Hepatic stellate cell (primary cell): ENCODE measurements at regions not wholly inside any gene's neighbourhood (a gene's known extent, or its start where the extent isn't known, plus 50 kb on each side); places are given as distances from the start of the nearest gene placed in this dataset.
"Not testable (repeated sequence)": the region's sequence is repeated elsewhere in the genome, so short reads cannot be mapped to it uniquely, and the experiment has no call there.

Source experiments
- DNase-seq: peaks from one replicate; pipeline ENCODE4 v3.0.0; 2011; ENCODE audit warnings: low spot score

DNA sequence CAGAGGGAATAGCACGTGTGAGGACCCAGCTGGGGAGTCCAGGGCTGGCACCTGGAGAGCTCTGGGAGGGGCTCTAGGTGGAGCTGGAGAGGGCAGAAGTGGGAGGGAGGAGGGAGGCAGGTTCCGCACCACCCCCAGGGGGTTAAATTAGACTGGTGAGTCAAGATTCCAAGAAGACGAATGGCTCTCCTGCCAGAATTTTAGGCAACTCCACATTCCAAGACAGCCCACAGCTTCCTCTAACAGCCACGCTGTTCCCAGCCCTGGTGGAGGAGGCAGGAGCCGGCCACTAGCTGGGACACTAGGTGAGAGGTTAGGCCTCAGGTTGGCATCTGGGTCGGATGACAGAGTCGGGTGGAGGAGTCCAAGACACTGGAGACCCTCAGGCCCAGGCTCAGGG lies 60.2 kb downstream of the TFAP2C start:
- peak; percentile 36 for DNase-seq

DNA sequence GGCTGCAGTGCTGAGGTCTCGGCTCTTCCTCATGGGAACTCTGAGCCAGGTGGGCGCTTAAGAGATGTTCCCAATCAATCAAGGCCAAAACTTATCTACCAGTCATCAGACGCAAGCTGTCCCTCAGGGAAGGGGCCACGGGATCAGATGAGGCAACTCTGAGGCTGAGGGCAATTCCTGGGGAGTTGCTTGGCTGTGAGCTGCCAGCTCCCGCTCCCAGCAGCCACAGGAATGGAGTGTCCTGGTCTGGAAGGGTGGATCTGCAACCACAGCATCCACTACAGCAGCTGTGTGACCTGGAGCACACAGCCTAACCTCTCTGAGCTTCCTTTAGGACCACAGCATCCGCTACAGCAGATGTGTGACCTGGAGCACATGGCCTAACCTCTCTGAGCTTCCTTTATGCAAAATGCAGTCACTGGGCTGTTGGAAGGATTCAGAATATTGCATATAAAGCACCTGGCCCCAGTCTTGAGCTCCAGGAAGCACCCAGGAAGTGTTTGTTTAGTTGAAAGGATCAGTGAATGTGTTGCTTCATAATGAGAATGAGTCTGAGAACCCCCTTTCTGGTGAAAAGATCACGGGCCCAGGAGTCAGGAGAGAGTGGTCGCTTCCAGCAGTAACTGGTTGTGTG lies 60.9 kb downstream of the TFAP2C start:
- no peak for DNase-seq

DNA sequence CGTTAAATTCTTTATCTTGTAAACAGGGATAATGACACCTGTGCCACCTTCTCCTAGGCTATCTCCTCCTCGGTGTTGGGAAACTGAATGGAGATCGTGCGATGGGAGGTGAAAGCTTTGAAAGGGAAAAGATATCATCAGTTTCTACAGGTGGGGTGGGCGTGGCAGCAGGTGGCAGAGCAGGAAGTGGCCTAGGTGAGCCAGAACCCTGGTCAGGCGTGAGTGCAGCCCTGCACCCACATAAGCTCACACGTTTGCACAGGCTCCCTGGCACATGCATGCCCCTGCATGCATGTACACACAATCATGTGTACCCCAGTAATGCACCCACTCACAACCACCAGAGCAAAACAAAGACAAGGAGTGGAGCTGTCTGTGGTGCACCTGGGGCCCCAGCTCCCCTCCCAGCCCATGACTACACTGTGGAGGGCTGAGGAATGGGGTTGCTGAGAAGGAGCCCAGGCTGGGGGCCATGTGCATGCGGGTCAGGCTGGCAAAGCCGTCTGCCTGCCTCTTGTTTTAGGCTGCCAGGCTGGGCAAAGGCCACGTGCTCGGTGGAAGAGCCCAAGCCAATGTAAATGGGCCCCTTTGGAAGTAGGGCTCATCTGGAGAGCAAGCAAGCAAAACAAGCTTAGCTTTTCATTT lies 61.5 kb downstream of the TFAP2C start:
- DNase-seq = no peak

DNA sequence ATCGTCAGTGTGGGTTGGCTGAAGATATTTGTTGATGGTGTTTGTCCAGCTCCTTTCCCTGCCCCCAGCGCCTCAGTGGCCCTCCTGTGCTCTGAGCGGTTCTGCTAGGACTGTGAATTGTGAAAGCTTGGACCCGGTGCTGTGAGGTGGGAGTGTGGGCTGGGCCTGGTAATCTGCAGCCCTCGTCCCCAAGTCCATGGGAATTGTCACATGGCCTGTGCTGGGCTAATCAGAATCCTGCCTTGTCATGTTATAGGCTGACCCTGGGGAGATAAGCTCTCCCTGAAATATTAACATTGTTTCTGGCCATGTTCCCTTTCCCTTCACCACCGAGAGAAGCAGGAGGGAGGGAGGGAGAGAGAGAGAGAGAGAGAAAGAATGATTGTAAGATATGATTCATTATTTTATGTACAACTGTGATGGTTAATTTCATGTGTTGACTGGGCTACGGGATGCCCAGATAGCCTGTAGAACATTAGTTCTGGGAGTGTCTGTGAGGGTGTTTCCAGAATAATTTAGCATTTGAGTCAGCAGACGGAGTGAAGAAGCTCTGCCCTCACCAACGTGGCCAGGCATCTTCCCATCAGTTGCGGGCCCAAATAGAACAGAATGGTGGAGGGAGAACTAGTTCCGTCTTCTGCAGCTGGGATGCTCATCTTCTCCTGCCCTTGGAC lies 62.4 kb downstream of the TFAP2C start:
- DNase-seq = no peak

DNA sequence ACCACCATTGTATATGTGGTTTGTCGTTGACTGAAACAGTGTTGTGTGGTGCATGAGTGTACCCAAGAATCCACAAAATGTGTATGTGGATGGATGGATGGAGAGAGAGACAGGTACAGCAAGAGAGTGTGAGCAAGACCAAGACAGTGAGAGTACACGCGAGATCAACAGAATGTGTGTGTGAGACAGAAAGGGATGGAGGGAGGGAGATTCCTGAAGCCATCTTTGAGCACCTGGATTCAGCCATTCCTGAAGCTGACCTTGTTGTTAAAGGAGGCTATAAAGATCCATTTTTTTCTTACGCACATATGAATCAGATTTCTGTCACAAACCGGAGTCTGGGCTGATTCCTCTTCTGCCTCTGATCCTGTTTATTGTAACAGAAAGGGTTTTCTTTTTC lies 64.1 kb downstream of the TFAP2C start:
- no peak for DNase-seq

DNA sequence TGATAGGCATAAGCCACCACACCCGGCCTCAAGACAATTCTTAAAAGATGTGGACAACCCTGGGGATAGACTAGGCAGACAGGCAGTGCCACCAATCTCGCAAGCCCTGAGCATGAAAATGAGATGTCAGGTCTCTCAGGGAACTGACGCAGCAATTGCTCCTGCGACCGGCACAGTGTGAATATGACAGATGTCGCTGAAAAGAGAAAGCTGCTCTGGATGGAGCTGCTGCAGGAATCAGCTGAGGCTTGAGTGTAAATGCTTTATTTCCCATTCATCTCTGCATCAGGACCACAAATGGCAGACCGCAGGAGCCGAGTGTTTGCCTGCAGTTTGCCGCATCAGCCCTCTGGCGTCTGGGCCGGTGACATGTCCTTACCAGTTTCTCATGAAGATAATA lies 68.4 kb downstream of the TFAP2C start:
- DNase-seq = no peak

DNA sequence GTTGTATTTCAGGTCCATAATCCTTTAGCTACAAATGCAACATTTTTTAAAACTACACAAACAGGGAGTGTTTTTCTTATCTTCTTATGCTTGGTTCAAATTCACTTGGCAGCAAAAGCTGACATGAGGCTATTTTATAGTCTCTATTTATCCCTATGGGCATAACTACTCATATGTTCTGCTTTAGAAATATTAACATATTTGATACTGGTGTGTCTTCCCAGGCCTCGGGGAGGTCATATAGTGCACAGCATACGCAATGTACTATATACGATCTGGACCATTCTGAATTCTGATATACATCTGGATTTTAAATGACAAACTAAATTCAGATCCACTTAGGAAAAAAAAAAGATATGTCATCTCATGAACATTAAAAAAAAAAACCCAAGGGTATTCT lies 69.2 kb downstream of the TFAP2C start:
- no peak for DNase-seq

DNA sequence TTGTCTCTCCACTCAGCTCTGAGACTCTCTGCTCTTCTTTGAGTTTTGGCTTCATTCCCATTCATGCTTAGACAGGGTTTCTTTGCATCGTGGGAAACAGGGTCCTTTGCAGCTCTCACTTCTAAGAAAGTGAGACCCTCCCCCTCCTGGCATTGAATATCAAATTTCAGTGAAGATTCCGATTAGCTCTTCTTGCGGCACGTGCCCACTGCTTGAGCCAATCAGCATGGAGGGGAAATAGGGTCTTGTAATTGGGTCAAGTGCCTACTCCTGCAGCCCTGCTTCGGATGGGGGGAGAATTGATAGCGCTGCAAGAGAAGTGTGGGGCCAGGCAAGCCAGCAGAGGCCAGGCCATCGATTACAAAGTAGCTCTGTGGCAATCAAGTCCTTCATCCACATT lies 69.6 kb downstream of the TFAP2C start:
- no peak for DNase-seq

DNA sequence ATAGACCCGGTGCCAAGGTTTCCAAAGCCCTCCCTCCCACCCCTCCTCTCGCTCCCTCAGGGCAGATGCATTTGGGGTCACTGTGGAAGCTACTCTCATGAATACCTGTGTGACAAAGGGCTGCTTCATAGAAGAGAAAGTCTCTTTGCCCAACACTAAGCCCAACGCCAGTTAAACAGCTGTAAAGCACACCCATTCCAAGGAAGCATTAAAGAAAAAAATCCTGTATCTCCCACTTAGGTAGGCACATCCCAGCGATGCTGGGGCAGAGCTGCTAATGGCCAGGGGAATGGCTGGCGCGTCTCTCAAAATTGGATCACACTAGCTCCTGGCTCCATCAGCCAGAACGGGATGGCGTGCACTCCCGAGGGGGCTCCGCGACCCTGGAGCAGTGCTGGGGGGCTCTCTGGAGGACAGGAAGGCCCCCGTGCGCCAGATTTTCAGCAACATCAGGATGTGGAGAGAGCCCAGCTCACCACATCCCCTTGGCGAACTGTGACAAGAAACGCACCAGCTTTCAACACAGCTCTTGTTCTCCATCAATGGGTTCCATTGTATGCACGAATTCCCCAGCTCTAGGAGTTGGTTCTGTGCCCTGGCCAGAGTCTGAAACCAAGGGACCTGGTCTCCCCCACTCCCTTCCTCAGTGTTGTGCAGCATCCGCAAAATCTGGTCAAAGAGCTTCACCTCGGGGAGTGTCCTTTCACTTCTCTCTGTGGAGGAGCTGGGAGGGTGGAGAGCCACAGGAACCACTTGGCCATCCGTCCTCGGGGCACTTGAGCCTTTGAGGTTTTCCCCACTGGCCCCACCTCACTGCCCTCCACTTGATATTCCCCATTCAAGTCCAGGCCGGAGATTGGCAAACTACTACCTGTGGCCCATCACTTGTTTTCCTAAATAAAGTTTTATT lies 74.1 kb downstream of the TFAP2C start:
- DNase-seq = no peak

DNA sequence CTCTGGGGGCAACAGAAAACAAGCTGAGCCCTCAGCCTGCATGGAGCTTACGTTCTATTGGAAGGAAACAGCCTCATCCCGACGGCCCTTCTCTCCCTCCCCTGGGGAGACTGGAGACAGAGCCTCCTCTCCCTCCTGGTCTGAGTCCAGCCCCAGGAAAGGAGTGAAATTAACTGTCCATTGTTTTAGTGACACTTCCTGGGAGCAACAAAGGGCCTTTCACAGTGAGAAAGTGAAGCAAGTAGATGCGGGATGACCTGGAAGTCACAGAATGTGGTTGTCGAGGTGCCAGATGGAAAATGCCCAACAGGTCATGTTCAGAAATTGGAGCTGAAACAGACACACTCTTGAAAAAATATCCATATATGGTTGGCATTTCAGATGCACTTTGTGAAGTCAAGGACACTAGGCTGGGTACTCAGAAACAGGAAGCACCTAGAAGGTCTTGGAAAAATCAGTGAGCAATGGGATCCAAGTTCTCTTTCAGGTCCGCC lies 77.8 kb downstream of the TFAP2C start:
- no peak for DNase-seq

DNA sequence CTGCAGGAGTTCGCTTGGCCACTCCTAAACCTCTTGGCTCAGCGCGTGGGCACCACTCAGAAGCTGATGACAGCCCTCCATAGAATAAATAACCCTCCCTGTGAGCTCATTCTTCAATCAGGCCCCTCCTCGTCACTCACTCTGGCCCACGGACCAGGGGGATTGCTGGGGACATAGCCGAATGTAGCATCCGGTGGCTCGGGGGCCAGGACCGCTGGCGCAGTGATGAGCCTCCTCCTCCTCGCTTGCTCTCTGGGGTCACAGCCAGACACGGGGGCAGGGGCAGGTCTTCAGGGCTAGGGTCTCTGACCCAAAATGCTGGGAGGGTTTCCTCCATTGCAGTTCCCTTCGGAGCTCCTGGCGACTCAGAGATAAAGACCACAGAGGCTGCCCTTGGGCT lies 79.9 kb downstream of the TFAP2C start:
- DNase-seq = no peak

DNA sequence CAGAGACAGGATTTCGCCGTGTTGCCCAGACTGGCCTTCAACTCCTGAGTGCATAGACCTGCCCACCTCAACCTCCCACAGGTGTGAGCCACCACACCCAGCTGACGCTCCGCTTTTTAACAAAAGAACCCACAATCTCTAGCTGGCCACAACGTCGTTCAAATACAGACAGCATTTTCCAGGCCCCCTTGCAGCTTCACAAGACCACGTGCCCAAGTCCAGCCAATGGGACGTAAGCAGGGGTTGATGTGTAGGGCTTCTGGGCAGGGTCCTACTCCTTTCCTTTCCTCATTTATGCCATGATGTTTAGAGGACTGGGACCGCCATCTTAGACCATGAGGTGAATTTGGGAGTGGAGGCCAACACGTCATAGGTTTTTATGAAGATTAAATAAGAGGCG lies 81.0 kb downstream of the TFAP2C start:
- DNase-seq = no peak

DNA sequence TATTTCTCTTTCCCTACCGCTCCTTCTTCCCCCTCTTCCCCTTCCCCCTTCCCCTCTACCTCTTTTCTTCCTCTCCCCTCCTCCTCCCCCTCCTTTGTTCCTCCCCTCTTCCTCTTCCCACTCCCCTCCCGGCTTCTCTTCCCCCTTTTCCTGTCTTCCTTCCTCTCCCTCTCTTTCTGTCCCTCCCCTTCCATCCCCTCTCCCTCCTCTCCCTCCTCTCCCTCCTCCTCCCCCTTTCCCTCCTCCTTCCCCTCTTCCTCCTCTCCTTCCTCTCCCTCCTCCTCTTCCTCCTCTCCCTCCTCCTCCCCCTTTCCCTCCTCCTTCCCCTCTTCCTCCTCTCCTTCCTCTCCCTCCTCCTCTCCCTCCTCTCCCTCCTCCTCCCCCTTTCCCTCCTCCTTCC lies 81.5 kb downstream of the TFAP2C start:
- DNase-seq = not testable (repeated sequence)

DNA sequence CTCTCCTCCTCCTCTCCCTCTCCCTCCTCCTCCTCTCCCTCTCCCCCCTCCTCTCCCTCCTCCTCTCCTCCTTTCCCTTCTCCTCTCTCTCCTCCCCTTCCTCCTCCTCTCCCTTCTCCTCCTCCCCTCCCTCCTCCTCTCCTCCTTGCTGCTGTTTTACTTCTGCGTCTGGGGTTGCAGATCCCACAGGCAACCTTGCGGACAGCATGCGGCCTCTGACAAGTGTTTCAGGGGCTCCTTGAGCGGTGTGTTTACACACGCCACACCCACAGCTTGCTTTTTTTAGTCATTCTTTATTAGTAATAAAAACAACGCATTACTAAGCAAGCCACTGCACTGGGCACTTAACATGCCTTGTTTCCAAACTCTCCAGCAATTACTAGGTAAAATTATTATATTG lies 81.9 kb downstream of the TFAP2C start:
- peak; percentile 32 for DNase-seq

DNA sequence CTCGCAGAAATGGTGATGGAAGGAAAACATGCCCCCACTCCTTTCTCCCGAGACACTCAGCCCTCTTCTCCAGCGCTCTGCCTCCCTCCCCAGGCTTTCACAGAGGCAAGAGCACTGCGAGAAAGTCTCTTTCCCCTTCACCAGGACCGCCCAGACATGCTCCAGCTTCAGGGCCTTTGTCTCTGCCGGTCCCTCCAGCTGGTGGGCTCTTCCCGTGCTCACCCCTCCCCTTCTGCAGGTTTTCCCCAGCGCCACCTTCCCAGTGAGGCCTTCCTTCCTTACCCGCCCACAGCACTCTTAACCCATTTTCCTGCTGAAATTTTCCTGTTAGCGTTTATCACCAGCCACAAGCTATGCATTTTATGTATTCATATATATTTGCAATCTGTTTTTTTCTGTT lies 86.2 kb downstream of the TFAP2C start:
- DNase-seq = no peak

DNA sequence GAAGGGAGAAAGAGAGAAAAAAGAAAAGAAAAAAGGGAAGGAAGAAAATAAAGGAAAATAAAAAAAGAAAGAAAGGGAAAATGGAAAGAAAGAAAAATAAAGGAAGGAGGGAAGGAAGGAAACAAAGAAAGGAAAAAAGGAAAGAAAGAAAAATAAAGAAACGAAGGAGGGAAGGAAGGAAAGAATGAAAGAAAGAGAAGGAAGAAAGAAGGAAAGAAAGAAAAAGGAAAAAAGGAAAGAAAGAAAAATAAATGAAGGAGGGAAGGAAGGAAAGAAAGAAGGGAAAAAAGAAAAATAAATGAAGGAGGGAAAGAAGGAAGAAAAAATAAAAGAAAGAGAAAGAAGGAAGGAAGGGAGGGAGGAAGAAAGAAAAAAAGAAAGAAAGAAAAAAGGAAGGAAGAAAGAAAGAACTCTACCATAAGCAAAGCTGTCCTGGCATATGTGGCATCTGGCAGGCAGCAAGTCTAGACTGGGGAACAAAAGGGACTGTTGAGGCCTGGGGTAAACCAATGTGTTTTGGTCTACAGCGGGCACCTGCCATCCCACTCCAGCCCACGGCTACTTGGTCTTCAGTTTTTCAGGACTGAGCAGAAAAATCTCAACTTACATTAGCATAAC lies 86.9 kb downstream of the TFAP2C start:
- no peak for DNase-seq

DNA sequence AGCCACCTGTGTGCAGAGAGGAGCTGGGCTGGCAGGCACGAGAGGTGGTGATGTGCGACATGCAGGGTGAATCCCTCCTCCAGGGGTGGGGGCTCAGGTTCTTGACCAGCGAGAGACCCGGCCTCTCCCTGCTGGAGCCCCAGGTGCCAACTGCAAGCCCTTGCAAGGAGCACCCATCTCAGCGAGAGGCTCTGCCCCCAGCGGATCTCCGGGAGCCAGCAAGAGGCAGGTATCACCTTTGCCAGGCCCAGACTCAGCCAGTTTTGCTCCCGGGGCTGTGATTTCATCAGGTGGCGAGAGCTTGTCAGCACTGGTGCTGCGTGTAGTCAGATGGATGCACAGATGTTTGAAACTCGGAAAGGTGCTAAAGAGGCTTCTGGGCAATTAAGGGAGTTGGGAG lies 87.7 kb downstream of the TFAP2C start:
- DNase-seq = no peak

DNA sequence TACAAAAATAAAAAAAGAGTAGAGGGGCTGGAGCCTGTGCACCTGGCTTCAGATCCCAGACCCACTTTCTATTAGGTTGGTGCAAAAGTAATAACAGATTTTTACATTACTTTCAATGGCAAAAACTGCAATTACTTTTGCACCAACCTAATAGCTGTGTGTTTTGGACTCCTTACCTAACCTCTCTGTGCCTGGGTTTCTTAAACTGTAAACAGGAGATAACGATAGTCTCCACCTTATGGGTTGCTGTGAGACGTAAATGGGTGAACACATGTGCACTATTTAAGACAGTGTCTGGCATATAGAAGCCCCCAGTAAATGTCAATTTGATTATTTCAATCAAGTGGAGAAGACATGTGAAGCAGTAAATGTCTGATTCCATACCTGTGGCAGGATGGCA lies 89.7 kb downstream of the TFAP2C start:
- no peak for DNase-seq

DNA sequence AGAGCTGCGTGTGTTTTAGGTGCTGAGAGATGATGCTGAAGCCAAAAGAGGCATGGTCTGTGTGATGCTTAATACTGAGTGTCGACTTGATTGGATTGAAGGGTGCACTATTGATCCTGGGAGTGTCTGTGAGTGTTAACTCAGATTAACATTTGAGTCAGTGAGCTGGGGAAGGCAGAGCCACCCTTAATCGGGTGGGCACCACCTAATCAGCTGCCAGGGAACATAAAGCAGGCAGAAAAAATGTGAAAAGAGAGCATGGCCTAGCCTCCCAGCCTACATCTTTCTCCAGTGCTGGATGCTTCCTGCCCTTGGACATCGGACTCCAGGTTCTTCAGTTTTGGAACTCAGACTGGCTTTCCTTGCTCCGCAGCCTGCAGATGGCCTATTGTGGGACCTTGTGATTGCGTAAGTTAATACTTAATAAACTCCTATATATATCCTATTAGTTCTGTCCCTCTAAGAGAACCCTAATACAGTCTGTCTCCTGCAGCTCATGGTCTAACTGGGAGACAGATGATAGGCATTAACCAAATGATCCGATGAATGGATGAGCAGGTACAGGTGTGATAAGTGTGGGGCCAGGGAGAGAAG lies 91.6 kb downstream of the TFAP2C start:
- DNase-seq = no peak

DNA sequence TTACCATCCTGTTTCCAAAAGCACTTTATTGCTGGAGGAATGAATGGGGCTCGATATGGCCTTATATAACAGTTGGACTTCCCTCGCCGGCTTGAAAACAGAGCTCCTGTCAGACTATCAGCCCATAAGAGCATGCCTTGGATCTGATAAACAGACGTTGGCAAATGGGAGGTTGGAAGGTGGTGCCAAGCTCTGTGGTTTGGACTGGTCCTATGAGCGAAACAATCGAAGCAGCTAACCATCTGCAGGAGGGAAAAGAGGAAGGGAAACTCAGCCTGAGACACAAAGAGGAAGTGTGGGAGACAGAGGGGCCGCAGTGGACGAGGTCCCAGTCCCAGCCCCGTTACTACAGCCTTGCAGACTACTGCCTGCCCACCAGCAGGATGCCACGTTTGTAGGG lies 92.9 kb downstream of the TFAP2C start:
- no peak for DNase-seq

DNA sequence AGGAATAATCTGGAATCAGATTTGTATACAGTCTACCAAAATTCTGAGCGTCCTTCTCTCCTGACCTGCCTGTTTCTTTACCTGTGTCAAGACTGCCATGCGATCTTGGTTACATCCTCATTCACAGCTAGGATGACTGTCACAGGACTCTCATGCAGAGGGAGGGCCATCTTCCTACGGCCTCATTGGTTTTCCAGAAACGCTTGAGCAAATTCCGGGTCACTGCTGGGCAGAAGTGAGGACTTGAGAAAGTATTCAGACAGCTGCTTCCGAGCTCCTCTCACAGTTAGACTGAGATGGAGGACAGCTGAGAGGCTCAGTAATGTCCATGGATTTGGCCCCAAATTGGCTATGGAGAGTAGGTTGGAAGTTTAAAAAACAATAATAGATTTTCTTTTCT lies 94.2 kb downstream of the TFAP2C start:
- DNase-seq = no peak
